Gastroesophageal sphincter (tissue), 4 donors: ENCODE measurements at regions not wholly inside any gene's neighbourhood (a gene's known extent, or its start where the extent isn't known, plus 50 kb on each side); places are given as distances from the start of the nearest gene placed in this dataset.

ENCODE experiments used
- ATAC-seq: fragments of 150-250 bp; one replicate; pipeline ENCODE4 v1.9.1; 2016; ENCODE audit warnings: mild to moderate bottlenecking, moderate library complexity
- H3K27ac ChIP-seq, 4 donors: fragments of 200-600 bp; sonication (generic) in 3 of 4; 1 replicate in 3 of 4; 2 replicates in 1 of 4; pipeline ENCODE4 v1.5.1; 2016 to 2019
- H3K27me3 ChIP-seq: fragments of 200-600 bp; sonication (generic); one replicate; pipeline ENCODE4 v1.5.1; 2019
- H3K36me3 ChIP-seq, 2 donors: fragments of 200-600 bp; sonication (generic); one replicate each; pipeline ENCODE4 v1.5.1; 2019; ENCODE audit warnings: control low read depth in 1 of 2
- H3K4me1 ChIP-seq, 3 donors: fragments of 200-600 bp; sonication (generic); 1 replicate in 2 of 3; 2 replicates in 1 of 3; pipeline ENCODE4 v1.5.1; 2016 to 2019; ENCODE audit warnings: control low read depth in 2 of 3
- H3K4me3 ChIP-seq, 2 donors: fragments of 200-600 bp; sonication (generic); one replicate each; pipeline ENCODE4 v1.5.1; 2019; ENCODE audit warnings: mild to moderate bottlenecking in 1 of 2, moderate library complexity in 1 of 2
- H3K9me3 ChIP-seq, 3 donors: fragments of 200-600 bp; sonication (generic); one replicate each; pipeline ENCODE4 v1.5.1; 2017 to 2019; ENCODE audit warnings: control low read depth in 2 of 3
- EP300 ChIP-seq: sonication (generic); formaldehyde crosslinking; IDR thresholded peaks from one replicate; pipeline ENCODE4 v1.6.1; 2017; ENCODE audit warnings: antibody characterized with exemption, mild to moderate bottlenecking
- POLR2A ChIP-seq, 2 donors: fragments of 450-650 bp; IDR thresholded peaks; one replicate each; pipeline ENCODE4 v1.6.1; 2017; ENCODE audit warnings: antibody characterized with exemption in 2 of 2, mild to moderate bottlenecking in 2 of 2, moderate library complexity in 1 of 2
- POLR2AphosphoS5 ChIP-seq: sonication (generic); formaldehyde crosslinking; IDR thresholded peaks from one replicate; pipeline ENCODE4 v1.6.1; 2017; ENCODE audit warnings: antibody characterized with exemption
- WGBS, 2 donors: methylation state at CpG; one replicate each; pipeline ENCODE4 v1.1.5; 2018; ENCODE audit warnings: low coverage in 1 of 2; 5-methylcytosine and 5-hydroxymethylcytosine counted together
- TF ChIP-seq, protein P1 (sequence below), 4 experiments: fragments of 200-600 bp in 2 of 4; fragments of 450-650 bp in 2 of 4; sonication (generic) in 1 of 4; IDR thresholded peaks; one replicate each; pipeline ENCODE4 v1.5.1; 2017 to 2019; ENCODE audit warnings: antibody characterized with exemption in 4 of 4, mild to moderate bottlenecking in 2 of 4, moderate library complexity in 2 of 4

GRCh38 chr1:5347726-5348125 is 644.5 kb downstream of the NPHP4 start:
- Histone ChIP-seq H3K27ac (no peak overlapping the region), H3K36me3 (no peaks in the 10 kb centered on the region), H3K4me3 (no peak overlapping the region), H3K27me3 (peaks cover 60% of the 10 kb centered on the region), H3K9me3 (no peaks in the 10 kb centered on the region), H3K4me1 (no peaks in the 10 kb centered on the region)
- ATAC-seq: no peak
- TF ChIP-seq, protein P1, sequence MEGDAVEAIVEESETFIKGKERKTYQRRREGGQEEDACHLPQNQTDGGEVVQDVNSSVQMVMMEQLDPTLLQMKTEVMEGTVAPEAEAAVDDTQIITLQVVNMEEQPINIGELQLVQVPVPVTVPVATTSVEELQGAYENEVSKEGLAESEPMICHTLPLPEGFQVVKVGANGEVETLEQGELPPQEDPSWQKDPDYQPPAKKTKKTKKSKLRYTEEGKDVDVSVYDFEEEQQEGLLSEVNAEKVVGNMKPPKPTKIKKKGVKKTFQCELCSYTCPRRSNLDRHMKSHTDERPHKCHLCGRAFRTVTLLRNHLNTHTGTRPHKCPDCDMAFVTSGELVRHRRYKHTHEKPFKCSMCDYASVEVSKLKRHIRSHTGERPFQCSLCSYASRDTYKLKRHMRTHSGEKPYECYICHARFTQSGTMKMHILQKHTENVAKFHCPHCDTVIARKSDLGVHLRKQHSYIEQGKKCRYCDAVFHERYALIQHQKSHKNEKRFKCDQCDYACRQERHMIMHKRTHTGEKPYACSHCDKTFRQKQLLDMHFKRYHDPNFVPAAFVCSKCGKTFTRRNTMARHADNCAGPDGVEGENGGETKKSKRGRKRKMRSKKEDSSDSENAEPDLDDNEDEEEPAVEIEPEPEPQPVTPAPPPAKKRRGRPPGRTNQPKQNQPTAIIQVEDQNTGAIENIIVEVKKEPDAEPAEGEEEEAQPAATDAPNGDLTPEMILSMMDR (IDR thresholded peaks at IDR 0.05): no peak
- TF ChIP-seq EP300 (no peak), POLR2A (IDR thresholded peaks at IDR 0.05) (no peak), POLR2AphosphoS5 (no peak)
- WGBS, 2 donors: 40 to 66% methylated on average over 1 to 8 of the region's 8 CpGs

- no peak for ATAC-seq
- TF ChIP-seq POLR2A (IDR thresholded peaks at IDR 0.05): no peak
- TF ChIP-seq POLR2AphosphoS5: no peak
- TF ChIP-seq EP300: no peak
- TF ChIP-seq, protein P1 (IDR thresholded peaks at IDR 0.05): no peak
- no peak overlapping the region for H3K4me3 ChIP-seq
- no peaks in the 10 kb centered on the region for H3K36me3 ChIP-seq
- no peaks in the 10 kb centered on the region for H3K4me1 ChIP-seq
- peaks cover 57% of the 10 kb centered on the region for H3K27me3 ChIP-seq
- H3K9me3 ChIP-seq: no peaks in the 10 kb centered on the region
- H3K27ac ChIP-seq: no peak overlapping the region
- WGBS, 2 donors: 70 to 71% methylated on average over 1 to 3 of the region's 8 CpGs
Observed at GRCh38 chr1:5345556-5345955, 646.7 kb downstream of the NPHP4 start.

- peaks cover 45% of the 10 kb centered on the region for H3K27me3 ChIP-seq
- H3K27ac ChIP-seq: no peak overlapping the region
- no peak overlapping the region for H3K4me3 ChIP-seq
- ATAC-seq: no peak
- H3K4me1 ChIP-seq: no peaks in the 10 kb centered on the region
- no peaks in the 10 kb centered on the region for H3K36me3 ChIP-seq
- H3K9me3 ChIP-seq: no peaks in the 10 kb centered on the region
- whole genome bisulfite sequencing, 2 donors: 60 to 72% methylated on average over 3 to 4 of the region's 10 CpGs
- TF ChIP-seq POLR2A (IDR thresholded peaks at IDR 0.05): no peak
- TF ChIP-seq POLR2AphosphoS5: no peak
- TF ChIP-seq EP300: no peak
- TF ChIP-seq, protein P1 (IDR thresholded peaks at IDR 0.05): no peak
Observed at GRCh38 chr1:5343256-5344020, 648.8 kb downstream of the NPHP4 start.

- H3K4me1 ChIP-seq: no peaks in the 10 kb centered on the region
- no peak for ATAC-seq
- H3K27ac ChIP-seq: no peak overlapping the region
- H3K9me3 ChIP-seq: no peaks in the 10 kb centered on the region
- H3K4me3 ChIP-seq: no peak overlapping the region
- H3K27me3 ChIP-seq: peaks cover 39% of the 10 kb centered on the region
- no peaks in the 10 kb centered on the region for H3K36me3 ChIP-seq
- WGBS, 2 donors: 68% methylated on average over 2 of the region's 11 CpGs; no CpG with 5 or more reads in 1 of the 2 donors
- TF ChIP-seq POLR2A (IDR thresholded peaks at IDR 0.05) (no peak), POLR2AphosphoS5 (no peak)
Observed at GRCh38 chr1:5342830-5343229, 649.4 kb downstream of the NPHP4 start.

- Histone ChIP-seq H3K27me3 (peaks cover 33% of the 10 kb centered on the region), H3K27ac (no peak overlapping the region), H3K36me3 (no peaks in the 10 kb centered on the region), H3K4me1 (no peaks in the 10 kb centered on the region), H3K4me3 (no peak overlapping the region), H3K9me3 (no peaks in the 10 kb centered on the region)
- TF ChIP-seq, protein P1 (IDR thresholded peaks at IDR 0.05): no peak
- no peak for TF ChIP-seq POLR2A (IDR thresholded peaks at IDR 0.05)
- TF ChIP-seq POLR2AphosphoS5: no peak
- no peak for TF ChIP-seq EP300
- ATAC-seq: no peak
- WGBS, 2 donors: 73 to 79% methylated on average over 6 to 8 of the region's 8 CpGs
Observed at GRCh38 chr1:5342172-5342571, 650.1 kb downstream of the NPHP4 start.
